Fibroblast of lung (primary cell): ENCODE measurements at regions not wholly inside any gene's neighbourhood (a gene's known extent, or its start where the extent isn't known, plus 50 kb on each side); places are given as distances from the start of the nearest gene placed in this dataset.

Source experiments
- DNase-seq, 2 donors: peaks; one replicate each; pipeline versions ENCODE4 v3.0.0 to v3.0.0-alpha.2; 2010; ENCODE audit warnings: low read depth in 2 of 2
- H2AFZ ChIP-seq: 2 replicates; pipeline ENCODE4 v1.5.1; 2012; ENCODE audit warnings: low read length, control low read depth, inconsistent platforms
- H3K27ac ChIP-seq: 2 replicates; pipeline ENCODE4 v1.5.1; 2011; ENCODE audit warnings: low read length, control low read depth; ENCODE audit not compliant: insufficient read depth
- H3K27me3 ChIP-seq: 2 replicates; pipeline ENCODE4 v1.5.1; 2011; ENCODE audit warnings: mild to moderate bottlenecking, low read length; ENCODE audit not compliant: control insufficient read depth, insufficient read depth
- H3K36me3 ChIP-seq: 2 replicates; pipeline ENCODE4 v1.5.1; 2011; ENCODE audit warnings: low read length; ENCODE audit not compliant: control insufficient read depth, insufficient read depth
- H3K4me1 ChIP-seq: 2 replicates; pipeline ENCODE4 v1.5.1; 2011; ENCODE audit warnings: low read length; ENCODE audit not compliant: control insufficient read depth, insufficient read depth; ENCODE audit errors: extremely low read depth
- H3K4me2 ChIP-seq: 2 replicates; pipeline ENCODE4 v1.5.1; 2011; ENCODE audit warnings: low read length, control low read depth; ENCODE audit not compliant: insufficient read depth; ENCODE audit errors: extremely low read depth
- H3K4me3 ChIP-seq, 4 experiments: fragments of 200-600 bp in 1 of 4; sonication (generic) in 1 of 4; replicated peaks in 1 of 4; 2 replicates each; pipeline ENCODE4 v1.5.1; 2011 to 2016; ENCODE audit warnings: low read length in 4 of 4, low read depth in 3 of 4, mild to moderate bottlenecking in 3 of 4, control low read depth in 2 of 4, inconsistent platforms in 1 of 4, mixed read lengths in 1 of 4; ENCODE audit not compliant: insufficient read depth in 1 of 4; ENCODE audit errors: control extremely low read depth in 1 of 4
- H3K79me2 ChIP-seq: 2 replicates; pipeline ENCODE4 v1.5.1; 2012; ENCODE audit warnings: mild to moderate bottlenecking, low read length, inconsistent platforms; ENCODE audit not compliant: control insufficient read depth, insufficient read depth
- H3K9ac ChIP-seq: 2 replicates; pipeline ENCODE4 v1.5.1; 2011; ENCODE audit warnings: mild to moderate bottlenecking, low read length, control low read depth; ENCODE audit not compliant: insufficient read depth
- H3K9me3 ChIP-seq: 2 replicates; pipeline ENCODE4 v1.5.1; 2012; ENCODE audit warnings: low read depth, low read length; ENCODE audit not compliant: control insufficient read depth, insufficient read depth
- H4K20me1 ChIP-seq: 2 replicates; pipeline ENCODE4 v1.5.1; 2011; ENCODE audit warnings: low read length; ENCODE audit not compliant: control insufficient read depth, insufficient read depth; ENCODE audit errors: extremely low read depth
- EZH2 ChIP-seq: IDR thresholded peaks from 2 replicates; pipeline ENCODE4 v1.5.1; 2012; ENCODE audit warnings: low read length, control low read depth, mild to moderate bottlenecking; ENCODE audit errors: missing control alignments
- TF ChIP-seq, protein P1 (sequence below), 2 donors: IDR thresholded peaks in 1 of 2; conservative IDR thresholded peaks in 1 of 2; 1 replicate in 1 of 2; 2 replicates in 1 of 2; pipeline ENCODE4 v1.5.1; 2011 to 2012; ENCODE audit warnings: low read length in 2 of 2, control low read depth in 1 of 2, inconsistent platforms in 1 of 2, low read depth in 1 of 2, mild to moderate bottlenecking in 1 of 2

DNA sequence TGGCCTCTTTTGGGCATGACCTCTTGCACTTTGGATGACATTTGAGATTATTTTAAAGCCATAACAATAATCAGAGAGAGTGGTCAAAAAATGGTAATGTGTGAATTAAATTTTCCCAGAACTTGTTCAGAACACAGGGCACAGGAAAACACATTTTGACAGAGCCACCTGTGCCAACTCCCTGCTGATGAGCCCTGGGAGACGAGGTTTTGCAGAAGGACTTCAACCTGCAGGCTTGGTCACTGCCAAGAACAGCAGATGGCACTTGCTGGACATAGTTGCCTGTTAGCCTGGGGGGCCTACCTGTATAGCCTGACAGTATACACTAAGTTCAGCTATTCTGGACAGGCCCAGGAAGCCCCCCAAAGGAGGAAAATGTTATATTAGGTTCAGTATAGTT is 277.8 kb upstream of the EMCN start:
- H3K4me2 ChIP-seq = no peak overlapping the region
- H2AFZ ChIP-seq = no peak overlapping the region
- H3K36me3 ChIP-seq = no peaks in the 10 kb centered on the region
- no peaks in the 10 kb centered on the region for H3K27me3 ChIP-seq
- H3K9me3 ChIP-seq = no peaks in the 10 kb centered on the region
- no peak overlapping the region for H3K9ac ChIP-seq
- no peak overlapping the region for H3K27ac ChIP-seq
- H3K79me2 ChIP-seq = no peaks in the 10 kb centered on the region
- no peaks in the 10 kb centered on the region for H3K4me1 ChIP-seq
- DNase-seq = no peak
- no peak overlapping the region for H3K4me3 ChIP-seq
- no peaks in the 10 kb centered on the region for H4K20me1 ChIP-seq
- TF ChIP-seq EZH2 = no peak
- TF ChIP-seq, protein P1, sequence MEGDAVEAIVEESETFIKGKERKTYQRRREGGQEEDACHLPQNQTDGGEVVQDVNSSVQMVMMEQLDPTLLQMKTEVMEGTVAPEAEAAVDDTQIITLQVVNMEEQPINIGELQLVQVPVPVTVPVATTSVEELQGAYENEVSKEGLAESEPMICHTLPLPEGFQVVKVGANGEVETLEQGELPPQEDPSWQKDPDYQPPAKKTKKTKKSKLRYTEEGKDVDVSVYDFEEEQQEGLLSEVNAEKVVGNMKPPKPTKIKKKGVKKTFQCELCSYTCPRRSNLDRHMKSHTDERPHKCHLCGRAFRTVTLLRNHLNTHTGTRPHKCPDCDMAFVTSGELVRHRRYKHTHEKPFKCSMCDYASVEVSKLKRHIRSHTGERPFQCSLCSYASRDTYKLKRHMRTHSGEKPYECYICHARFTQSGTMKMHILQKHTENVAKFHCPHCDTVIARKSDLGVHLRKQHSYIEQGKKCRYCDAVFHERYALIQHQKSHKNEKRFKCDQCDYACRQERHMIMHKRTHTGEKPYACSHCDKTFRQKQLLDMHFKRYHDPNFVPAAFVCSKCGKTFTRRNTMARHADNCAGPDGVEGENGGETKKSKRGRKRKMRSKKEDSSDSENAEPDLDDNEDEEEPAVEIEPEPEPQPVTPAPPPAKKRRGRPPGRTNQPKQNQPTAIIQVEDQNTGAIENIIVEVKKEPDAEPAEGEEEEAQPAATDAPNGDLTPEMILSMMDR (conservative IDR thresholded peaks at IDR 0.05 in 1 of 2, IDR thresholded peaks at IDR 0.05 in 1 of 2; ENCODE audit: low read depth in 1 of 2, low read length in 2 of 2) = no peak

DNA sequence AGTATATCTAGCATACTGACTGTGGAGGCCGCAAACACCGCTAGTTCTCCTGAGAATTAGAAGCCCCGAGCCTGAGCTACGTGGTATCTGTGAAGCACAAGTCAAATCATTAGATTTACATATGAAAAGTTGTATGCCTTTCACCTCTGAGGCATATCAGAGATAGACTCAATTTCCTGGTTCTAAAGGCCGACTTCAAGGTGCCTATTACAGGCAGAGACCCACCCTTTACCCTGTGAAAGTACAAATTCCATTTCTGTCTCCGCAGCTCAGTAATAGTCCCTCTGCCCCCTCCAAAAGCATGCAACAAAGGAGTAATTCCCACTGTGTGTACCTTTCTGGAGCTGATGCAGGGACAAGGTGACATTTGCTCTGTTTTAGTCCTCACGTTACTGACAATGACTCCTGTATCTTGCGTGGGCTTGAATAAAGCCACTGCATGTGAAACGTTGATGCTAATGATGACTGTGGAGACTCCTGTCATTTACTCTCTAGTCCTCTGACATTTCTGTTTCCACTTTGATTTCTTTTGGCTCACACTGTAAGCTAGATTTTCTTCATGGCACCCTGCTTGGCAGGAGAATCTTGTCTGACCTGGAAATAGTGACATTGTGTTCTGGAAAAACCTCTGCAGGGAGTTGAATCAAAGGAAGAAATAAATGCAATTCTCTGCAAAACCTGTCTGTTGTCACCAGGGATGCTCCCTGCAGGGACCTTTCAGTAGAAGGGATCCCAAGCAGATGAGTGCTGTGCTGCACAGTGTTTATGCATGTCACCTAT is 273.2 kb upstream of the EMCN start:
- Histone ChIP-seq H3K27ac (no peak overlapping the region), H3K4me2 (no peak overlapping the region), H3K79me2 (no peaks in the 10 kb centered on the region), H2AFZ (no peak overlapping the region), H3K4me1 (no peaks in the 10 kb centered on the region), H4K20me1 (no peaks in the 10 kb centered on the region), H3K9ac (no peak overlapping the region), H3K4me3 (no peak overlapping the region), H3K36me3 (no peaks in the 10 kb centered on the region), H3K27me3 (no peaks in the 10 kb centered on the region), H3K9me3 (no peaks in the 10 kb centered on the region)
- no peak for TF ChIP-seq EZH2
- TF ChIP-seq, protein P1 (conservative IDR thresholded peaks at IDR 0.05 in 1 of 2, IDR thresholded peaks at IDR 0.05 in 1 of 2; ENCODE audit: low read depth in 1 of 2, low read length in 2 of 2) = no peak
- DNase-seq = no peak

DNA sequence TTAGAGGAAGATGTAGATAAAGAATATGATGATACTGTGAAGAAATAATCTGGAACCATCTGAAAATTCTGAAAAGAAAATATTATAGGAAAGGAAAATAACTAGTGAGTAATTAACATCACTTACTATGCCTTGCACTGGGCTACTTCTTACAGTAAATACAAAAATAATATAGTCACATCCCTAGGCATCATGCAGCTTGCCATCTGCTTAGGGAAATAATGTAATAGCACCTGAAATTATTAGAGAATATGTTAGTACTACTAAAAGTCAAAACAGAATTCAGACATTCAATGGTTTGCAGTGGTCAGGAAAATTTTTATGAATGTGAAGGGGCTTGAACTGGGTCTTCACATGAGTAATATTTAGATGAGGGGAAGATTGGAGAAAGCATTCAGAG is 272.2 kb upstream of the EMCN start:
- Histone ChIP-seq H3K4me2 (no peak overlapping the region), H3K27ac (no peak overlapping the region), H3K9me3 (no peaks in the 10 kb centered on the region), H3K4me1 (no peaks in the 10 kb centered on the region), H3K79me2 (no peaks in the 10 kb centered on the region), H2AFZ (no peak overlapping the region), H3K27me3 (no peaks in the 10 kb centered on the region), H4K20me1 (no peaks in the 10 kb centered on the region), H3K36me3 (no peaks in the 10 kb centered on the region), H3K4me3 (no peak overlapping the region), H3K9ac (no peak overlapping the region)
- TF ChIP-seq, protein P1 (conservative IDR thresholded peaks at IDR 0.05 in 1 of 2, IDR thresholded peaks at IDR 0.05 in 1 of 2; ENCODE audit: low read depth in 1 of 2, low read length in 2 of 2) = no peak
- no peak for TF ChIP-seq EZH2
- DNase-seq = no peak
